ENCODE measurements at regions not wholly inside any gene's neighbourhood (a gene's known extent, or its start where the extent isn't known, plus 50 kb on each side); places are given as distances from the start of the nearest gene placed in this dataset.
A peak's percentile ranks its signal among the peaks of the same experiment; 100 is the strongest.

DNA sequence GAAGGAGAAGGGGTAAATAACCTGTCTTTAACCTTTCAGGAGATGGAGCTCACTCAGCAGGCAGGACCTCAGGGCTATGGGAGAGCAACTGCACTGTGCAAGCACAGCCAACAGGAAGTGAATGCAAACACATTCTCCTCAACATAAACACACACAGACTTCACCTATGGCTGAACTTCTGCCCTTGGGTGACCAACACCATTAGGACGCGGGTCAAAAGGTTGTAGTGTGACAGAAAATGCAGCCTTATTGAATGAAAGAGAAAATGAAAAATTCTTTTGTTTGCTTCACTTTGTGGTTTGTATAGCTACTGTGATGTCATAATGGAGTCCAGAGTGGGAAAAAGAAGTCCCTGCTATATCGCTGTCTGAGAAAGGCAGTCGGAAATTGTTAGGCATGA, 323.0 kb downstream of the NDFIP2 start (continued):
- TF ChIP-seq E4F1 (IDR thresholded peaks at IDR 0.05; ENCODE audit: borderline replicate concordance, partially characterized antibody): no peak
- TF ChIP-seq IKZF2 (IDR thresholded peaks at IDR 0.05): peak; percentile 46 to 54; a peak in 2 of 4 replicates

DNA sequence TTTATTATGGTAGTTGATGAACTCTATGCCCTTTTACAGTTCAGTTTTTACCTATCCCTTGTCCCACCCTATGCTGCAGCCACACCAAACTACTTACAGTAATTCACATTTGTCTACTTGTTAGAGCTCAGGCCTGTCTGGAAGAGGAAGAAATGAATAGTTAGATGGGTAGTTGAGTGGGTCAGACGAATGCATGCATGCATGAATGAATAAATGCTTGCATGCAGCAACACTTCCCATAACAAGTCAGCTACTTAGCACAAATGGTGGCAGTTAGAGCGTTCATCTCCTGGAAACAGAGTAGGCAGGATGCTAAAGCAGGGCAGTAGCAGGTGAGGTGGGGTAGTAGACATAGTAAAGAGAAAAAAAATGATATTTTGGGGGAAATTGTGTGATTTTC, 322.3 kb downstream of the NDFIP2 start:
- RAD21 ChIA-PET (ENCODE audit: unreplicated experiment): interaction anchor here (2.7 kb wide), 1 partner anchor 10 kb away, joined by 15 read pairs; no protein-coding TSS in a partner anchor
- SMC1A ChIA-PET (ENCODE audit: uncharacterized antibody, unreplicated experiment): interaction anchor here (1.0 to 4.1 kb wide), 6 partner anchors 10 to 379 kb away, joined by 3 to 25 read pairs (median 8); no protein-coding TSS in a partner anchor
- 5% methylated on average over 2 of the region's 2 CpGs for WGBS (ENCODE audit: insufficient coverage, insufficient replicate concordance, low lambda C conversion rate, missing lambda C conversion rate)
- intact Hi-C loops (cut with micrococcal nuclease; ENCODE audit: unreplicated experiment) (no loop called here), in situ Hi-C loops (cut with MboI) (no loop called here)
- Histone ChIP-seq H3K4me3 (no peak overlapping the region), H2AFZ (ENCODE audit: control insufficient read depth, low read depth, low read length) (no peak overlapping the region), H3K9me3 (replicated peaks; ENCODE audit: control insufficient read depth, insufficient read depth, low read length) (no peaks in the 10 kb centered on the region; the same call in 2 of the 3 replicates), H3K36me3 (ENCODE audit: control insufficient read depth in 2 of 2, insufficient read depth in 2 of 2, low read length in 1 of 2) (no peaks in the 10 kb centered on the region), H3K79me2 (ENCODE audit: control insufficient read depth, insufficient read depth, low read length) (no peaks in the 10 kb centered on the region), H3K4me2 (ENCODE audit: control insufficient read depth, insufficient read depth) (no peak overlapping the region), H3K27me3 (replicated peaks in 1 of 2; ENCODE audit: control insufficient read depth in 2 of 2, insufficient read depth in 2 of 2, low read length in 1 of 2) (no peaks in the 10 kb centered on the region), H3K27ac (ENCODE audit: control insufficient read depth, insufficient read depth) (no peak overlapping the region), H3K9ac (ENCODE audit: control insufficient read depth, insufficient read depth, low read length) (no peak overlapping the region), H3K4me1 (ENCODE audit: control insufficient read depth, insufficient read depth, low read length) (no peaks in the 10 kb centered on the region), H4K20me1 (ENCODE audit: control insufficient read depth, insufficient read depth) (no peaks in the 10 kb centered on the region)
- no TSS peak for BruUV-seq (replicated peaks)
- POLR2A ChIA-PET: interaction anchor here (1.2 kb wide), 1 partner anchor 9 kb away, joined by 4 read pairs; no protein-coding TSS in a partner anchor
- no peak for TF ChIP-seq BACH1 (IDR thresholded peaks at IDR 0.05; ENCODE audit: borderline replicate concordance)
- TF ChIP-seq, protein P1, sequence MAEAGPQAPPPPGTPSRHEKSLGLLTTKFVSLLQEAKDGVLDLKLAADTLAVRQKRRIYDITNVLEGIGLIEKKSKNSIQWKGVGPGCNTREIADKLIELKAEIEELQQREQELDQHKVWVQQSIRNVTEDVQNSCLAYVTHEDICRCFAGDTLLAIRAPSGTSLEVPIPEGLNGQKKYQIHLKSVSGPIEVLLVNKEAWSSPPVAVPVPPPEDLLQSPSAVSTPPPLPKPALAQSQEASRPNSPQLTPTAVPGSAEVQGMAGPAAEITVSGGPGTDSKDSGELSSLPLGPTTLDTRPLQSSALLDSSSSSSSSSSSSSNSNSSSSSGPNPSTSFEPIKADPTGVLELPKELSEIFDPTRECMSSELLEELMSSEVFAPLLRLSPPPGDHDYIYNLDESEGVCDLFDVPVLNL (IDR thresholded peaks at IDR 0.05; ENCODE audit: low read depth, low read length): no peak
- DNase-seq (ENCODE audit: low read depth, low spot score) (no peak), ATAC-seq (no peak), FAIRE-seq (no peak)
- CTCF ChIA-PET: interaction anchor here (1.1 to 1.2 kb wide), 2 partner anchors 8 to 9 kb away, joined by 3 read pairs; no protein-coding TSS in a partner anchor

Measured in GM12878 (cell line).